ENCODE measurements at regions not wholly inside any gene's neighbourhood (a gene's known extent, or its start where the extent isn't known, plus 50 kb on each side); places are given as distances from the start of the nearest gene placed in this dataset.

GRCh38 chr6:1503811-1504210 is 105.9 kb upstream of the FOXC1 start:
- in situ Hi-C loops (cut with MboI; ENCODE audit: low sequenced_read_pairs) (no loop called here), dilution Hi-C loops (cut with HindIII; ENCODE audit: low sequenced_read_pairs, unreplicated experiment) (no loop called here), intact Hi-C loops (cut with micrococcal nuclease) (loop anchor here (1.0 kb wide), 1 partner anchor 45 kb away; no protein-coding TSS in a partner anchor)
- Histone ChIP-seq H2BK20ac (ENCODE audit: low read depth, low read length) (no peak overlapping the region), H3K4me2 (ENCODE audit: low read depth, low read length) (no peak overlapping the region), H4K8ac (ENCODE audit: low read depth in 2 of 2, low read length in 2 of 2) (no peak overlapping the region), H2BK15ac (ENCODE audit: low read depth, low read length) (no peak overlapping the region), H3K56ac (ENCODE audit: extremely low read depth, insufficient read depth, low read length) (no peak overlapping the region), H3K79me1 (ENCODE audit: low read depth in 1 of 2, low read length in 2 of 2) (no peaks in the 10 kb centered on the region), H2BK120ac (ENCODE audit: low read depth, low read length) (no peak overlapping the region), H2AK5ac (ENCODE audit: low read depth, low read length) (no peak overlapping the region), H2BK5ac (ENCODE audit: low read depth, low read length, poor library complexity, severe bottlenecking) (no peak overlapping the region), H4K5ac (ENCODE audit: low read depth, low read length) (no peak overlapping the region), H3K18ac (ENCODE audit: low read depth, low read length) (no peak overlapping the region), H3K9me1 (ENCODE audit: insufficient read depth, low read length) (no peaks in the 10 kb centered on the region), H2AFZ (replicated peaks; ENCODE audit: low read length, poor library complexity) (no peak overlapping the region), H3K4me3 (ENCODE audit: insufficient read depth, low read depth, low read length) (no peak overlapping the region), H2AK9ac (replicated peaks; ENCODE audit: low read depth, low read length, poor library complexity) (no peak overlapping the region), H3K4ac (ENCODE audit: low read depth, low read length) (no peak overlapping the region), H4K20me1 (ENCODE audit: insufficient read depth, low read length) (no peaks in the 10 kb centered on the region), H4K91ac (ENCODE audit: insufficient read depth, low read depth, low read length) (no peak overlapping the region), H3K9ac (ENCODE audit: low read depth, low read length) (no peak overlapping the region), H3K4me1 (ENCODE audit: control insufficient read depth, insufficient read depth, low read length) (no peaks in the 10 kb centered on the region), H3K27ac (ENCODE audit: insufficient read depth, low read length) (no peak overlapping the region), H3K14ac (replicated peaks; ENCODE audit: low read depth, low read length) (no peak overlapping the region), H3K36me3 (ENCODE audit: control insufficient read depth, insufficient read depth, low read length) (no peaks in the 10 kb centered on the region), H3K23ac (ENCODE audit: low read depth, low read length) (no peak overlapping the region), H3K27me3 (ENCODE audit: control insufficient read depth, insufficient read depth, low read length) (peaks cover 24% of the 10 kb centered on the region), H3K9me3 (ENCODE audit: control insufficient read depth, insufficient read depth, low read length) (no peaks in the 10 kb centered on the region)
- ChIA-PET POLR2A (ENCODE audit: unreplicated experiment) (no interaction called here), CTCF (no interaction called here)
- no TSS peak for BruUV-seq (replicated peaks)
- TF ChIP-seq NFE2L2 (IDR thresholded peaks at IDR 0.05; ENCODE audit: low read depth, low read length): no peak
- TF ChIP-seq CHD1 (IDR thresholded peaks at IDR 0.05; ENCODE audit: low read depth, low read length): no peak
- no CpG with 5 or more reads among the region's 3 CpGs for WGBS, 2 experiments (ENCODE audit: extremely low coverage in 2 of 2, insufficient read length in 1 of 2)
- ATAC-seq (ENCODE audit: low read depth) (no peak), DNase-seq (no peak)

All from IMR-90 (cell line).